H1 (cell line): ENCODE measurements at regions not wholly inside any gene's neighbourhood (a gene's known extent, or its start where the extent isn't known, plus 50 kb on each side); places are given as distances from the start of the nearest gene placed in this dataset.

Source experiments
- CTCF ChIP-seq, 3 experiments: IDR thresholded peaks; 1 replicate in 2 of 3; 2 replicates in 1 of 3; pipeline versions ENCODE4 v1.5.1 to v1.6.1; 2011; ENCODE audit warnings: low read length in 3 of 3, mild to moderate bottlenecking in 3 of 3, inconsistent platforms in 2 of 3, low read depth in 1 of 3, moderate library complexity in 1 of 3; ENCODE audit not compliant: insufficient read depth in 1 of 3; ENCODE audit errors: control extremely low read depth in 1 of 3
- EP300 ChIP-seq, 2 experiments: IDR thresholded peaks; 1 replicate in 1 of 2; 2 replicates in 1 of 2; pipeline ENCODE4 v1.6.1; 2011 to 2012; ENCODE audit warnings: low read depth in 2 of 2, low read length in 2 of 2, mild to moderate bottlenecking in 2 of 2, borderline replicate concordance in 1 of 2, inconsistent platforms in 1 of 2, moderate library complexity in 1 of 2
- FOSL1 ChIP-seq: IDR thresholded peaks from 2 replicates; pipeline ENCODE4 v1.6.1; 2011; ENCODE audit warnings: mild to moderate bottlenecking, low read depth, low read length, moderate library complexity; ENCODE audit not compliant: insufficient read depth
- RNF2 ChIP-seq: fragments of 200-900, 300-1000 bp; sonication (generic); IDR thresholded peaks from 2 replicates; pipeline ENCODE4 v1.7.1; 2016; ENCODE audit warnings: borderline replicate concordance, low read depth, mild to moderate bottlenecking, antibody characterized with exemption, low read length; ENCODE audit not compliant: poor library complexity, severe bottlenecking; ENCODE audit errors: missing control alignments
- TCF12 ChIP-seq: IDR thresholded peaks from 2 replicates; pipeline ENCODE4 v1.6.1; 2011; ENCODE audit warnings: low read depth, mild to moderate bottlenecking, low read length

GRCh38 chr6:167669553-167669849, 157.2 kb upstream of the AFDN start:
- TF ChIP-seq RNF2 = no peak
- TF ChIP-seq CTCF (IDR thresholded peaks at IDR 0.05; ENCODE audit: control extremely low read depth in 1 of 3, insufficient read depth in 1 of 3, low read depth in 1 of 3, low read length in 3 of 3) = no peak
- no peak for TF ChIP-seq FOSL1
- no peak for TF ChIP-seq EP300 (IDR thresholded peaks at IDR 0.05; ENCODE audit: borderline replicate concordance in 1 of 2, low read depth in 2 of 2, low read length in 2 of 2)
- no peak for TF ChIP-seq TCF12
